ENCODE measurements at regions not wholly inside any gene's neighbourhood (a gene's known extent, or its start where the extent isn't known, plus 50 kb on each side); places are given as distances from the start of the nearest gene placed in this dataset.

DNA sequence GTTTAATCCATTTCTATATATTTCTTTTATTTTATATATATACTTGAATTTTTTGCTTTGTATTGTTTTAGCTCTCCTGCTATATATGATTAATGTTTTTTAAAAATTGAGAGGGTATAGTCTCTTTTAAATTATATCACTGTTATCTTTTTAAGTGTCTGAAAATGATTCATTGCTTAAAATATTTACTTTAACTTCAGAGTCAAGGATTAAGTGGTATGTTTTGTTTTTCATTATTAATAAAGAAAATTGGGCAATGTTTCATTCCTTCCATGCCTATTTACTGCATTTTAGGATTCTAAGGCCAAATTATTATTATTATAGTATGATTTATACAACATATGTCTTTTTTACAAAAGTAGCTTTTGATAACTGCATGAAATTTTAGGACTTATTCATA lies 67.2 kb upstream of the THSD7A start:
- H3K4me1 ChIP-seq (ENCODE audit: control insufficient read depth in 4 of 4, insufficient read depth in 4 of 4, low read length in 3 of 4): no peaks in the 10 kb centered on the region
- H3K27ac ChIP-seq (ENCODE audit: low read depth in 1 of 2, low read length in 2 of 2): no peak overlapping the region
- TF ChIP-seq HNF4G (IDR thresholded peaks at IDR 0.05): no peak
- TF ChIP-seq GABPA (IDR thresholded peaks at IDR 0.05 in 1 of 2, conservative IDR thresholded peaks at IDR 0.05 in 1 of 2): no peak
- TF ChIP-seq, protein P1, sequence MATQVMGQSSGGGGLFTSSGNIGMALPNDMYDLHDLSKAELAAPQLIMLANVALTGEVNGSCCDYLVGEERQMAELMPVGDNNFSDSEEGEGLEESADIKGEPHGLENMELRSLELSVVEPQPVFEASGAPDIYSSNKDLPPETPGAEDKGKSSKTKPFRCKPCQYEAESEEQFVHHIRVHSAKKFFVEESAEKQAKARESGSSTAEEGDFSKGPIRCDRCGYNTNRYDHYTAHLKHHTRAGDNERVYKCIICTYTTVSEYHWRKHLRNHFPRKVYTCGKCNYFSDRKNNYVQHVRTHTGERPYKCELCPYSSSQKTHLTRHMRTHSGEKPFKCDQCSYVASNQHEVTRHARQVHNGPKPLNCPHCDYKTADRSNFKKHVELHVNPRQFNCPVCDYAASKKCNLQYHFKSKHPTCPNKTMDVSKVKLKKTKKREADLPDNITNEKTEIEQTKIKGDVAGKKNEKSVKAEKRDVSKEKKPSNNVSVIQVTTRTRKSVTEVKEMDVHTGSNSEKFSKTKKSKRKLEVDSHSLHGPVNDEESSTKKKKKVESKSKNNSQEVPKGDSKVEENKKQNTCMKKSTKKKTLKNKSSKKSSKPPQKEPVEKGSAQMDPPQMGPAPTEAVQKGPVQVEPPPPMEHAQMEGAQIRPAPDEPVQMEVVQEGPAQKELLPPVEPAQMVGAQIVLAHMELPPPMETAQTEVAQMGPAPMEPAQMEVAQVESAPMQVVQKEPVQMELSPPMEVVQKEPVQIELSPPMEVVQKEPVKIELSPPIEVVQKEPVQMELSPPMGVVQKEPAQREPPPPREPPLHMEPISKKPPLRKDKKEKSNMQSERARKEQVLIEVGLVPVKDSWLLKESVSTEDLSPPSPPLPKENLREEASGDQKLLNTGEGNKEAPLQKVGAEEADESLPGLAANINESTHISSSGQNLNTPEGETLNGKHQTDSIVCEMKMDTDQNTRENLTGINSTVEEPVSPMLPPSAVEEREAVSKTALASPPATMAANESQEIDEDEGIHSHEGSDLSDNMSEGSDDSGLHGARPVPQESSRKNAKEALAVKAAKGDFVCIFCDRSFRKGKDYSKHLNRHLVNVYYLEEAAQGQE (IDR thresholded peaks at IDR 0.05): no peak
- no peaks in the 10 kb centered on the region for H3K27me3 ChIP-seq (ENCODE audit: control insufficient read depth in 4 of 4, insufficient read depth in 4 of 4, low read length in 3 of 4)
- no peaks in the 10 kb centered on the region for H3K9me3 ChIP-seq (ENCODE audit: control insufficient read depth in 4 of 4, low read length in 3 of 4)
- DNase-seq (ENCODE audit: low spot score): no peak
- H3K36me3 ChIP-seq (ENCODE audit: control insufficient read depth in 4 of 4, insufficient read depth in 3 of 4, low read depth in 1 of 4, low read length in 3 of 4): no peaks in the 10 kb centered on the region
- H3K4me3 ChIP-seq (ENCODE audit: low read depth in 1 of 3, low read length in 3 of 3): no peak overlapping the region
- no peak overlapping the region for H3K9ac ChIP-seq (ENCODE audit: low read depth in 1 of 2, low read length in 2 of 2)

DNA sequence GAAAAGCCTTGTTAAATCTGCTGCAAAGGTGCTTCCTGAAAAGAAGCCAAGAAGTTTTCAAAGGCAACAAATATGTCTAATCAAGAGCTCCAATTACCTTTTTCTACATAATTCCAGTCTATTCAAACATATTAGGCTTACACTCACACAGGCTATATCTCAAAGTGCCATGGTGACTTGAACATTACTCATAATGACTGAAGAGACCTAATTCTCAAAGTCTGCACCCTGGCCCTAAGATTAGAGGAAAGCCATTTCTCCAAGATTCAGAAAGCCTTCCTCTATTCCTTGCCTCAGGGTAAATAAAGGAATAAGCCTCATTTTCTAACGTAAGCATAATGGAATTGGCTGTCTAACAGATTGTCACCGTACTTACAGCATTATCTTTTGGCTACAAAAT lies 78.3 kb upstream of the THSD7A start:
- Histone ChIP-seq H3K9ac (ENCODE audit: low read depth in 1 of 2, low read length in 2 of 2) (no peak overlapping the region), H3K27me3 (ENCODE audit: control insufficient read depth in 4 of 4, insufficient read depth in 4 of 4, low read length in 3 of 4) (no peaks in the 10 kb centered on the region), H3K4me3 (ENCODE audit: low read depth in 1 of 3, low read length in 3 of 3) (no peak overlapping the region), H3K4me1 (ENCODE audit: control insufficient read depth in 4 of 4, insufficient read depth in 4 of 4, low read length in 3 of 4) (no peaks in the 10 kb centered on the region), H3K36me3 (ENCODE audit: control insufficient read depth in 4 of 4, insufficient read depth in 3 of 4, low read depth in 1 of 4, low read length in 3 of 4) (no peaks in the 10 kb centered on the region), H3K27ac (ENCODE audit: low read depth in 1 of 2, low read length in 2 of 2) (no peak overlapping the region), H3K9me3 (ENCODE audit: control insufficient read depth in 4 of 4, low read length in 3 of 4) (no peaks in the 10 kb centered on the region)
- no peak for DNase-seq (ENCODE audit: low spot score)
- TF ChIP-seq FOXA1 (IDR thresholded peaks at IDR 0.05) (no peak), GABPA (IDR thresholded peaks at IDR 0.05 in 1 of 2, conservative IDR thresholded peaks at IDR 0.05 in 1 of 2) (no peak), HNF4A (conservative IDR thresholded peaks at IDR 0.05) (no peak), TAF1 (conservative IDR thresholded peaks at IDR 0.05) (no peak)
- TF ChIP-seq, protein P1 (IDR thresholded peaks at IDR 0.05): no peak
- TF ChIP-seq, protein P2, sequence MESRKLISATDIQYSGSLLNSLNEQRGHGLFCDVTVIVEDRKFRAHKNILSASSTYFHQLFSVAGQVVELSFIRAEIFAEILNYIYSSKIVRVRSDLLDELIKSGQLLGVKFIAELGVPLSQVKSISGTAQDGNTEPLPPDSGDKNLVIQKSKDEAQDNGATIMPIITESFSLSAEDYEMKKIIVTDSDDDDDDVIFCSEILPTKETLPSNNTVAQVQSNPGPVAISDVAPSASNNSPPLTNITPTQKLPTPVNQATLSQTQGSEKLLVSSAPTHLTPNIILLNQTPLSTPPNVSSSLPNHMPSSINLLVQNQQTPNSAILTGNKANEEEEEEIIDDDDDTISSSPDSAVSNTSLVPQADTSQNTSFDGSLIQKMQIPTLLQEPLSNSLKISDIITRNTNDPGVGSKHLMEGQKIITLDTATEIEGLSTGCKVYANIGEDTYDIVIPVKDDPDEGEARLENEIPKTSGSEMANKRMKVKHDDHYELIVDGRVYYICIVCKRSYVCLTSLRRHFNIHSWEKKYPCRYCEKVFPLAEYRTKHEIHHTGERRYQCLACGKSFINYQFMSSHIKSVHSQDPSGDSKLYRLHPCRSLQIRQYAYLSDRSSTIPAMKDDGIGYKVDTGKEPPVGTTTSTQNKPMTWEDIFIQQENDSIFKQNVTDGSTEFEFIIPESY (IDR thresholded peaks at IDR 0.05): no peak
- TF ChIP-seq, protein P3, sequence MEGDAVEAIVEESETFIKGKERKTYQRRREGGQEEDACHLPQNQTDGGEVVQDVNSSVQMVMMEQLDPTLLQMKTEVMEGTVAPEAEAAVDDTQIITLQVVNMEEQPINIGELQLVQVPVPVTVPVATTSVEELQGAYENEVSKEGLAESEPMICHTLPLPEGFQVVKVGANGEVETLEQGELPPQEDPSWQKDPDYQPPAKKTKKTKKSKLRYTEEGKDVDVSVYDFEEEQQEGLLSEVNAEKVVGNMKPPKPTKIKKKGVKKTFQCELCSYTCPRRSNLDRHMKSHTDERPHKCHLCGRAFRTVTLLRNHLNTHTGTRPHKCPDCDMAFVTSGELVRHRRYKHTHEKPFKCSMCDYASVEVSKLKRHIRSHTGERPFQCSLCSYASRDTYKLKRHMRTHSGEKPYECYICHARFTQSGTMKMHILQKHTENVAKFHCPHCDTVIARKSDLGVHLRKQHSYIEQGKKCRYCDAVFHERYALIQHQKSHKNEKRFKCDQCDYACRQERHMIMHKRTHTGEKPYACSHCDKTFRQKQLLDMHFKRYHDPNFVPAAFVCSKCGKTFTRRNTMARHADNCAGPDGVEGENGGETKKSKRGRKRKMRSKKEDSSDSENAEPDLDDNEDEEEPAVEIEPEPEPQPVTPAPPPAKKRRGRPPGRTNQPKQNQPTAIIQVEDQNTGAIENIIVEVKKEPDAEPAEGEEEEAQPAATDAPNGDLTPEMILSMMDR (IDR thresholded peaks at IDR 0.05; ENCODE audit: low read depth, low read length, missing input control): no peak
- TF ChIP-seq, protein P4, sequence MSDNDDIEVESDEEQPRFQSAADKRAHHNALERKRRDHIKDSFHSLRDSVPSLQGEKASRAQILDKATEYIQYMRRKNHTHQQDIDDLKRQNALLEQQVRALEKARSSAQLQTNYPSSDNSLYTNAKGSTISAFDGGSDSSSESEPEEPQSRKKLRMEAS (IDR thresholded peaks at IDR 0.05): no peak
- TF ChIP-seq, protein P5, sequence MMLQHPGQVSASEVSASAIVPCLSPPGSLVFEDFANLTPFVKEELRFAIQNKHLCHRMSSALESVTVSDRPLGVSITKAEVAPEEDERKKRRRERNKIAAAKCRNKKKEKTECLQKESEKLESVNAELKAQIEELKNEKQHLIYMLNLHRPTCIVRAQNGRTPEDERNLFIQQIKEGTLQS (IDR thresholded peaks at IDR 0.05): no peak
- WGBS: 73% methylated on average over 2 of the region's 2 CpGs

Measured in liver (tissue), 8 donors.